SK-N-SH (cell line): ENCODE measurements at regions not wholly inside any gene's neighbourhood (a gene's known extent, or its start where the extent isn't known, plus 50 kb on each side); places are given as distances from the start of the nearest gene placed in this dataset.

Experiments used
- CTCF ChIA-PET: fragments of 300-600, 350-600 bp; formaldehyde crosslinking; extraction: SDS; loops from one replicate; lab custom pipeline; 2021; lab: Yijun Ruan, JAX
- POLR2A ChIA-PET: fragments of 350-600 bp; sonication (Branson Sonifier 250); formaldehyde crosslinking; extraction: SDS; loops from one replicate; lab custom pipeline; 2020; ENCODE audit warnings: antibody characterized with exemption, inconsistent platforms; lab: Yijun Ruan, JAX
- DNase-seq: peaks from one replicate; pipeline ENCODE4 v3.0.0; 2012
- H2AFZ ChIP-seq: fragments of 200-600 bp; sonication (generic); 2 replicates; pipeline ENCODE4 v1.8.1; 2016; ENCODE audit warnings: antibody characterized with exemption, mild to moderate bottlenecking, low read depth
- H3F3A ChIP-seq: fragments of 200-600 bp; sonication (generic); replicated peaks from 2 replicates; pipeline ENCODE3; 2016; ENCODE audit warnings: antibody characterized with exemption, mild to moderate bottlenecking; ENCODE audit not compliant: insufficient read depth
- H3K27ac ChIP-seq, 2 experiments: fragments of 200-500 bp in 1 of 2; fragments of 200-600 bp in 1 of 2; sonication (Bioruptor generic) in 1 of 2; sonication (generic), shearing (Covaris generic) in 1 of 2; 2 replicates each; pipeline versions ENCODE4 v1.5.1 to v1.6.1; 2014 to 2016; ENCODE audit warnings: low read depth in 2 of 2, inconsistent platforms in 1 of 2, low read length in 1 of 2, mild to moderate bottlenecking in 1 of 2, mixed read lengths in 1 of 2
- H3K27me3 ChIP-seq: fragments of 200-600 bp; sonication (generic), shearing (Covaris generic); 2 replicates; pipeline ENCODE4 v1.6.1; 2016; ENCODE audit warnings: mixed run types; ENCODE audit not compliant: insufficient read depth
- H3K36me3 ChIP-seq, 2 experiments: fragments of 200-500 bp in 1 of 2; fragments of 200-600 bp in 1 of 2; sonication (Bioruptor generic) in 1 of 2; sonication (generic) in 1 of 2; replicated peaks in 1 of 2; 2 replicates each; pipeline versions ENCODE3 to v1.5.1; 2014 to 2016; ENCODE audit warnings: low read length in 1 of 2, mild to moderate bottlenecking in 1 of 2; ENCODE audit not compliant: insufficient read depth in 2 of 2, control insufficient read depth in 1 of 2
- H3K4me1 ChIP-seq, 2 experiments: fragments of 200-500 bp in 1 of 2; fragments of 200-600 bp in 1 of 2; sonication (Bioruptor generic) in 1 of 2; sonication (generic), shearing (Covaris generic) in 1 of 2; 2 replicates each; pipeline versions ENCODE4 v1.5.1 to v1.6.1; 2014 to 2016; ENCODE audit warnings: low read depth in 1 of 2, low read length in 1 of 2, mixed run types in 1 of 2; ENCODE audit not compliant: insufficient read depth in 2 of 2, control insufficient read depth in 1 of 2
- H3K4me2 ChIP-seq: fragments of 200-600 bp; sonication (generic), shearing (Covaris generic); 2 replicates; pipeline ENCODE4 v1.6.1; 2017; ENCODE audit warnings: mixed run types
- H3K4me3 ChIP-seq, 2 experiments: fragments of 200-500 bp in 1 of 2; fragments of 200-600 bp in 1 of 2; sonication (Bioruptor generic) in 1 of 2; sonication (generic), shearing (Covaris generic) in 1 of 2; 2 replicates each; pipeline versions ENCODE4 v1.5.1 to v1.8.1; 2014 to 2016; ENCODE audit warnings: low read depth in 2 of 2, inconsistent platforms in 1 of 2, low read length in 1 of 2, mild to moderate bottlenecking in 1 of 2, mixed read lengths in 1 of 2, moderate library complexity in 1 of 2
- H3K79me2 ChIP-seq: fragments of 200-600 bp; sonication (generic); 2 replicates; pipeline ENCODE4 v1.8.1; 2017; ENCODE audit warnings: mild to moderate bottlenecking; ENCODE audit not compliant: insufficient read depth
- H3K9ac ChIP-seq: fragments of 200-600 bp; sonication (generic); 2 replicates; pipeline ENCODE4 v1.6.1; 2017; ENCODE audit warnings: mixed run types
- H3K9me2 ChIP-seq: fragments of 200-600 bp; sonication (generic); 2 replicates; pipeline ENCODE4 v1.6.1; 2017; ENCODE audit warnings: mixed run types
- H3K9me3 ChIP-seq: fragments of 200-600 bp; sonication (generic); 2 replicates; pipeline ENCODE4 v1.6.1; 2017; ENCODE audit warnings: mixed run types, mild to moderate bottlenecking, moderate library complexity
- H4K20me1 ChIP-seq: fragments of 200-600 bp; sonication (generic); 2 replicates; pipeline ENCODE4 v1.6.1; 2017; ENCODE audit warnings: mild to moderate bottlenecking, mixed run types; ENCODE audit not compliant: insufficient read depth
- EZH2phosphoT487 ChIP-seq: fragments of 200-600 bp; sonication (generic); IDR thresholded peaks from 2 replicates; pipeline ENCODE4 v1.6.1; 2017; ENCODE audit warnings: low read depth, mixed run types, mild to moderate bottlenecking, antibody characterized with exemption, moderate library complexity, borderline replicate concordance
- FOSL2 ChIP-seq: IDR thresholded peaks from 2 replicates; pipeline ENCODE4 v1.4.0; 2012; ENCODE audit warnings: low read depth, mild to moderate bottlenecking, moderate library complexity, borderline replicate concordance
- FOXJ3 ChIP-seq: sonication (generic); formaldehyde crosslinking; IDR thresholded peaks from 2 replicates; pipeline ENCODE4 v1.5.1; 2020; ENCODE audit warnings: mild to moderate bottlenecking, missing genetic modification reagents
- FOXM1 ChIP-seq: IDR thresholded peaks from 2 replicates; pipeline ENCODE4 v1.4.0; 2012; ENCODE audit warnings: low read depth, mild to moderate bottlenecking
- GATA2 ChIP-seq: sonication (generic); formaldehyde crosslinking; IDR thresholded peaks from 2 replicates; pipeline ENCODE4 v1.5.0; 2020; ENCODE audit warnings: mild to moderate bottlenecking, missing genetic modification reagents
- JUND ChIP-seq: IDR thresholded peaks from 2 replicates; pipeline ENCODE4 v1.4.0; 2012
- MAX ChIP-seq: IDR thresholded peaks from 2 replicates; pipeline ENCODE4 v1.4.0; 2012; ENCODE audit warnings: low read depth
- MXI1 ChIP-seq: IDR thresholded peaks from 2 replicates; pipeline ENCODE4 v1.6.1; 2012; ENCODE audit warnings: mild to moderate bottlenecking, low read depth, low read length, improper control_type of control experiment
- RFX5 ChIP-seq: IDR thresholded peaks from 2 replicates; pipeline ENCODE4 v1.6.1; 2012; ENCODE audit warnings: mild to moderate bottlenecking, improper control_type of control experiment, low read length
- RXRA ChIP-seq: IDR thresholded peaks from 2 replicates; pipeline ENCODE4 v1.4.0; 2012; ENCODE audit warnings: low read depth, mild to moderate bottlenecking, borderline replicate concordance
- SMC3 ChIP-seq: IDR thresholded peaks from 2 replicates; pipeline ENCODE4 v1.6.1; 2012; ENCODE audit warnings: low read depth, low read length, improper control_type of control experiment
- TAF1 ChIP-seq: IDR thresholded peaks from 2 replicates; pipeline ENCODE4 v1.6.1; 2012; ENCODE audit warnings: low read depth, mild to moderate bottlenecking, low read length, moderate library complexity, borderline replicate concordance
- TCF12 ChIP-seq: IDR thresholded peaks from 2 replicates; pipeline ENCODE4 v1.4.0; 2012
- TEAD4 ChIP-seq: IDR thresholded peaks from 2 replicates; pipeline ENCODE4 v1.4.0; 2012; ENCODE audit warnings: mild to moderate bottlenecking, borderline replicate concordance; ENCODE audit not compliant: insufficient read depth
- YY1 ChIP-seq: IDR thresholded peaks from 2 replicates; pipeline ENCODE4 v1.4.0; 2012; ENCODE audit warnings: low read depth, mild to moderate bottlenecking
- ZBTB33 ChIP-seq: IDR thresholded peaks from 2 replicates; pipeline ENCODE4 v1.4.0; 2012; ENCODE audit warnings: low read depth, borderline replicate concordance
- WGBS: methylation state at CpG from one replicate; pipeline ENCODE4 v1.1.6; 2017; ENCODE audit warnings: low lambda C conversion rate; 5-methylcytosine and 5-hydroxymethylcytosine counted together

- POLR2A ChIA-PET: no interaction called here
- CTCF ChIA-PET: no interaction called here
Observed at GRCh38 chr2:75328156-75328555, 128.8 kb upstream of the TACR1 start.

DNA sequence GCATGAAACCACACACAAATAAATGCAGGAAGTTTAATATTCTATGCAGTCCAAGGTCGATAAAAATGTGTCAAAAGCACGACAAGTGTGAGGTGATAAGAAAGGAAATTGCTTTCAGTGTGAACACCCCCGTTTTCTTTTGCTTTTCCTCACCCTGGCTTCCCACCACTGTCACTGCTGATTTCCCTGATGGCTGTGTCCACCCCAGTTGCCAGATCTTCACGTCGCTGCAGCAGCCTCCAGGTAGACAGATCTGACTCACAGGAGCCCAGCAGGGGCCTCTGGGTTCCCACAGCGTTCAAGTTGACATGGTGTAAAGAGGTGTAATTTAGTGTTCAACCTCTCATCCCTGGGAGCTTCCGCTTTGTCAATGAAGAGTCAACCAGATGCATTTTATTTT is 128.0 kb upstream of the TACR1 start:
- Histone ChIP-seq H3K9me3 (no peaks in the 10 kb centered on the region), H3K27me3 (no peaks in the 10 kb centered on the region; the same call in 1 of the 2 replicates), H3K9me2 (no peaks in the 10 kb centered on the region), H3K4me2 (no peak overlapping the region), H4K20me1 (no peaks in the 10 kb centered on the region), H3K4me3 (no peak overlapping the region), H3K9ac (no peak overlapping the region), H3K4me1 (no peaks in the 10 kb centered on the region; a peak in 1 of 4 replicates), H2AFZ (no peak overlapping the region), H3F3A (no peaks in the 10 kb centered on the region), H3K79me2 (no peaks in the 10 kb centered on the region), H3K36me3 (no peaks in the 10 kb centered on the region), H3K27ac (no peak overlapping the region)
- ChIA-PET POLR2A (no interaction called here), CTCF (no interaction called here)
- DNase-seq: no peak
- WGBS: 44% methylated on average over 7 of the region's 7 CpGs
- TF ChIP-seq SMC3 (no peak), EZH2phosphoT487 (no peak)

More at GRCh38 chr2:75328156-75328555, 128.8 kb upstream of the TACR1 start:
- Histone ChIP-seq H4K20me1 (no peaks in the 10 kb centered on the region), H3K9me3 (no peaks in the 10 kb centered on the region), H3K9me2 (no peaks in the 10 kb centered on the region), H3K4me2 (no peak overlapping the region), H3K9ac (no peak overlapping the region), H3F3A (no peaks in the 10 kb centered on the region), H3K4me3 (no peak overlapping the region), H3K79me2 (no peaks in the 10 kb centered on the region), H3K27ac (no peak overlapping the region), H3K36me3 (no peaks in the 10 kb centered on the region), H3K4me1 (no peaks in the 10 kb centered on the region; a peak in 1 of 4 replicates), H3K27me3 (no peaks in the 10 kb centered on the region; the same call in 1 of the 2 replicates), H2AFZ (no peak overlapping the region)
- no peak for DNase-seq
- TF ChIP-seq FOXM1 (no peak), TCF12 (no peak), FOXJ3 (CRISPR knock-in tag) (no peak), TEAD4 (no peak), GATA2 (no peak), YY1 (no peak), RXRA (no peak), FOSL2 (no peak), TAF1 (no peak), MAX (no peak), JUND (no peak)
- WGBS: 70% methylated on average over 7 of the region's 7 CpGs

DNA sequence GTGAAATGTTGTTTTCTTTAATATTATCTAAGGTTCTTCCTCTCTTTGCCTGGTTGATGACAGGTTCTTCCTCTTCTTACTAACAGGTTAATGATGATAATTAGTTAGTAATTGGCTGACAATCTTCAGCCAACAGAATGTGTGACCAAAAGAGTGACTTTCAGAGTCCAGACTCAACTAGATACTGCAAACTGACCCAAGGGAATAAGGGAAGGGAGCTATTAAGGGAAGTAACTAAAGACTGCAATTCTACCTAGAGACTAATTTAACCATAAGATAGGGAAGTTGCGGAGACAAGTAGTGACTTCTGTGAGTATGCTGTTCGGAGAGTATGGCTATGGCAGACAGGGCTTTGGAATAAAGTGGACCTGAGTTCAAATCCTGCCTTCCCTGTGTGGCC is 127.3 kb upstream of the TACR1 start:
- H3F3A ChIP-seq: no peaks in the 10 kb centered on the region
- H3K9ac ChIP-seq: no peak overlapping the region
- H3K27me3 ChIP-seq: no peaks in the 10 kb centered on the region; the same call in 1 of the 2 replicates
- H3K79me2 ChIP-seq: no peaks in the 10 kb centered on the region
- H3K4me1 ChIP-seq: peaks cover 0 to 2% of the 10 kb centered on the region in 2 experiments; a peak in 1 of 4 replicates
- TF ChIP-seq RFX5 (no peak), ZBTB33 (no peak), MXI1 (no peak)
- H3K9me2 ChIP-seq: no peaks in the 10 kb centered on the region
- no peak overlapping the region for H3K4me2 ChIP-seq
- ChIA-PET CTCF (no interaction called here), POLR2A (no interaction called here)
- no peak overlapping the region for H2AFZ ChIP-seq
- no peaks in the 10 kb centered on the region for H3K36me3 ChIP-seq
- 68% methylated on average over 2 of the region's 2 CpGs for WGBS
- DNase-seq: no peak
- H3K9me3 ChIP-seq: no peaks in the 10 kb centered on the region
- no peak overlapping the region for H3K4me3 ChIP-seq
- H4K20me1 ChIP-seq: no peaks in the 10 kb centered on the region
- no peak overlapping the region for H3K27ac ChIP-seq
